GM12878 (cell line): ENCODE measurements at regions not wholly inside any gene's neighbourhood (a gene's known extent, or its start where the extent isn't known, plus 50 kb on each side); places are given as distances from the start of the nearest gene placed in this dataset.

Source experiments
- ATAC-seq: fragments of 200-7000 bp; cut with Tn5 transposase; 3 replicates; pipeline ENCODE4 v1.9.1; 2020; ENCODE audit warnings: mild to moderate bottlenecking, moderate library complexity
- BruUV-seq: library from RNA; stranded (reverse); fragments of 400-500 nt; replicated peaks from 2 replicates; lab custom pipeline; 2021; lab: Mats Ljungman, UMichigan
- CTCF ChIA-PET: fragments of 300-600 bp; sonication (Branson Sonifier 250); formaldehyde crosslinking; extraction: SDS; loops from one replicate; lab custom pipeline; 2021; ENCODE audit warnings: inconsistent platforms; lab: Yijun Ruan, JAX
- POLR2A ChIA-PET: fragments of 350-600 bp; formaldehyde crosslinking; extraction: SDS; loops from one replicate; lab custom pipeline; 2021; ENCODE audit warnings: inconsistent platforms; lab: Charles Lee
- RAD21 ChIA-PET: fragments of 300-600 bp; sonication (Branson Sonifier 250); formaldehyde crosslinking; loops from one replicate; lab custom pipeline; 2023; ENCODE audit warnings: antibody characterized with exemption; ENCODE audit not compliant: unreplicated experiment; lab: Charles Lee
- SMC1A ChIA-PET: fragments of 300-600 bp; sonication (Branson Sonifier 250); formaldehyde crosslinking; loops from one replicate; lab custom pipeline; 2023; ENCODE audit not compliant: unreplicated experiment, uncharacterized antibody; lab: Charles Lee
- DNase-seq: peaks from one replicate; pipeline ENCODE4 v3.0.0-alpha.2; 2011; ENCODE audit warnings: low read depth, low spot score
- FAIRE-seq: peaks from 3 replicates; lab custom pipeline; 2011; peaks lifted over from hg19 to GRCh38; lab: Jason Lieb, UNC
- H2AFZ ChIP-seq: 2 replicates; pipeline ENCODE4 v1.6.0; 2011; ENCODE audit warnings: low read depth, low read length, control low read depth; ENCODE audit not compliant: control insufficient read depth
- H3K27ac ChIP-seq: 2 replicates; pipeline ENCODE4 v1.5.1; 2011; ENCODE audit warnings: control low read depth; ENCODE audit not compliant: control insufficient read depth, insufficient read depth
- H3K27me3 ChIP-seq, 2 experiments: replicated peaks in 1 of 2; 2 replicates each; pipeline versions ENCODE4 v1.6.0 to v1.6.1; 2011; ENCODE audit warnings: low read length in 1 of 2; ENCODE audit not compliant: control insufficient read depth in 2 of 2, insufficient read depth in 2 of 2
- H3K36me3 ChIP-seq, 2 experiments: 2 replicates each; pipeline ENCODE4 v1.5.1; 2011; ENCODE audit warnings: low read length in 1 of 2; ENCODE audit not compliant: control insufficient read depth in 2 of 2, insufficient read depth in 2 of 2
- H3K4me1 ChIP-seq: 2 replicates; pipeline ENCODE4 v1.6.1; 2011; ENCODE audit warnings: mild to moderate bottlenecking, low read length, moderate library complexity, mixed read lengths; ENCODE audit not compliant: control insufficient read depth, insufficient read depth
- H3K4me2 ChIP-seq: 2 replicates; pipeline ENCODE4 v1.6.0; 2011; ENCODE audit warnings: control low read depth; ENCODE audit not compliant: control insufficient read depth, insufficient read depth
- H3K4me3 ChIP-seq: fragments of 200-600 bp; sonication (generic); 2 replicates; pipeline ENCODE4 v1.5.1; 2016
- H3K79me2 ChIP-seq: 2 replicates; pipeline ENCODE4 v1.6.0; 2011; ENCODE audit warnings: low read length; ENCODE audit not compliant: control insufficient read depth, insufficient read depth
- H3K9ac ChIP-seq: 2 replicates; pipeline ENCODE4 v1.8.0; 2011; ENCODE audit warnings: low read length, control low read depth, mixed read lengths; ENCODE audit not compliant: control insufficient read depth, insufficient read depth
- H3K9me3 ChIP-seq: replicated peaks from 3 replicates; pipeline ENCODE4 v1.5.1; 2011; ENCODE audit warnings: mild to moderate bottlenecking, low read length; ENCODE audit not compliant: control insufficient read depth, insufficient read depth
- H4K20me1 ChIP-seq: 2 replicates; pipeline ENCODE4 v1.6.0; 2011; ENCODE audit not compliant: control insufficient read depth, insufficient read depth
- BCL11A ChIP-seq: IDR thresholded peaks from 2 replicates; pipeline ENCODE4 v1.6.1; 2011; ENCODE audit warnings: low read depth, low read length
- EZH2 ChIP-seq: IDR thresholded peaks from 2 replicates; pipeline ENCODE4 v1.6.1; 2012; ENCODE audit warnings: low read depth, mild to moderate bottlenecking, control low read depth, inconsistent platforms, low read length, borderline replicate concordance; ENCODE audit not compliant: control insufficient read depth
- GABPA ChIP-seq: IDR thresholded peaks from 2 replicates; pipeline ENCODE4 v1.6.1; 2014; ENCODE audit warnings: antibody characterized with exemption, low read depth, mild to moderate bottlenecking, inconsistent platforms
- HDAC6 ChIP-seq: fragments of 200-600 bp; sonication (generic); IDR thresholded peaks from one replicate; pipeline ENCODE4 v1.8.0; 2017; ENCODE audit warnings: antibody characterized with exemption; ENCODE audit not compliant: unreplicated experiment
- IRF3 ChIP-seq: fragments of 450-650 bp; IDR thresholded peaks from 2 replicates; pipeline ENCODE4 v1.6.1; 2014; ENCODE audit warnings: mild to moderate bottlenecking
- IRF4 ChIP-seq: IDR thresholded peaks from 2 replicates; pipeline ENCODE4 v1.6.1; 2011; ENCODE audit warnings: low read depth, low read length
- RAD51 ChIP-seq: fragments of 450-650 bp; IDR thresholded peaks from 2 replicates; pipeline ENCODE4 v1.6.1; 2016; ENCODE audit warnings: moderate library complexity, mild to moderate bottlenecking, inconsistent platforms
- REST ChIP-seq: IDR thresholded peaks from 2 replicates; pipeline ENCODE4 v1.6.1; 2012; ENCODE audit warnings: mild to moderate bottlenecking, low read depth, low read length
- SIN3A ChIP-seq: IDR thresholded peaks from 2 replicates; pipeline ENCODE4 v1.6.1; 2012; ENCODE audit warnings: low read depth, low read length, improper control_type of control experiment
- TCF7 ChIP-seq: IDR thresholded peaks from 2 replicates; pipeline ENCODE4 v1.6.1; 2014; ENCODE audit warnings: antibody characterized with exemption, borderline replicate concordance
- ZNF24 ChIP-seq: fragments of 450-650 bp; IDR thresholded peaks from 2 replicates; pipeline ENCODE4 v1.6.1; 2017; ENCODE audit warnings: antibody characterized with exemption, mild to moderate bottlenecking
- ZNF687 ChIP-seq: fragments of 450-650 bp; IDR thresholded peaks from 2 replicates; pipeline ENCODE4 v1.6.1; 2017; ENCODE audit warnings: mild to moderate bottlenecking, moderate library complexity
- in situ Hi-C: fragments of 300-500 bp; cut with MboI; formaldehyde crosslinking; loops from 9 replicates; pipeline ENCODE4 v1.14.3; 2018; ENCODE audit warnings: mixed read lengths
- intact Hi-C: fragments of 100-400 bp; cut with micrococcal nuclease; formaldehyde crosslinking; loops from one replicate; pipeline ENCODE4 v1.14.2; 2022; ENCODE audit not compliant: unreplicated experiment

GRCh38 chrX:96204928-96205327, 479.7 kb upstream of the DIAPH2 start (continued):
- TF ChIP-seq RAD51, result no peak
- no peak for TF ChIP-seq HDAC6

- no peak for DNase-seq
- Histone ChIP-seq H3K27me3 (no peaks in the 10 kb centered on the region), H2AFZ (no peak overlapping the region), H3K4me3 (no peak overlapping the region), H3K9me3 (no peaks in the 10 kb centered on the region; the same call in 2 of the 3 replicates), H3K27ac (no peak overlapping the region), H3K4me1 (no peaks in the 10 kb centered on the region), H3K9ac (no peak overlapping the region), H3K4me2 (no peak overlapping the region), H3K79me2 (no peaks in the 10 kb centered on the region), H3K36me3 (no peaks in the 10 kb centered on the region), H4K20me1 (no peaks in the 10 kb centered on the region)
- BruUV-seq, result no TSS peak
- ChIA-PET RAD21 (no interaction called here), POLR2A (no interaction called here), CTCF (no interaction called here), SMC1A (no interaction called here)
- in situ Hi-C loops (no loop called here), intact Hi-C loops (no loop called here)
- TF ChIP-seq IRF4 (no peak), BCL11A (no peak), IRF3 (no peak), GABPA (no peak), REST (no peak), SIN3A (no peak), EZH2 (no peak), TCF7 (no peak), ZNF687 (no peak), ZNF24 (no peak)
- no peak for ATAC-seq
- no peak for FAIRE-seq
Measured at GRCh38 chrX:96211953-96212352, 472.7 kb upstream of the DIAPH2 start.
